ENCODE measurements at regions not wholly inside any gene's neighbourhood (a gene's known extent, or its start where the extent isn't known, plus 50 kb on each side); places are given as distances from the start of the nearest gene placed in this dataset.

DNA sequence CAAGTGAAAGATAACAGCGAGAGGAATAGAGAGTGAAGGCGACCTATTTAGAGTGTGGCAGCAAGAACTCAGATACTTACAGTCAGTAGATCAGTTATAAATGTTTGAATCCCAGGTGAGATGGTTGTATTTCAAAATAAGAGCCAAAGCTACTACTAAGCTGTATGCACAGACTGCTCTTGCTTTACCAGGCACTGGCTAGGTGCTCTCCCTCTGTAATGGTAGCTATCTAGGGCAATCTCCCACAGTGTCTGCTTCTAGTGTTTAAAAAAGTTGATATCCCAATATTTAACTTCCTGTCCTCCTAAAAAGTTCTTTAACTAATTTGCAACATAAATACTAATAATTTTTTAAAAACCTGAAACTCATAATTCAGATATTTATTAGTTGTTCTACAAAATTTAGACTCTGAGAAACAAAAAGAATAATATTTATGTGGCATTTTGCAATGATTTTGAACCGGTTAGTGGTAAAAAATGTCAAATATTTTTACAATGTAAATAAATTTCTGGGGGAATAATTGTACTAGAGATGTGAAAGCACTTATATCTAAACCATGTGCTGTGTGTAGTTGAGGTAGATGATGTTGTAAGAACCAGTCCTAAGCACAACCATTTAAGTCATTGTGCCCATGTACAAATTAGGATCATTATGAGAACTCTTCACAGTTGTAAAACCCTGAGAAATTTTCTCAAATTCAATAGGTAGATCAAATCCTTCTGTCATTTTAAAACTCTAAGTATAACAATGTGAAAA lies 349.3 kb upstream of the SEMA3D start:
- no peaks in the 10 kb centered on the region for H3K36me3 ChIP-seq
- TF ChIP-seq, protein P1, sequence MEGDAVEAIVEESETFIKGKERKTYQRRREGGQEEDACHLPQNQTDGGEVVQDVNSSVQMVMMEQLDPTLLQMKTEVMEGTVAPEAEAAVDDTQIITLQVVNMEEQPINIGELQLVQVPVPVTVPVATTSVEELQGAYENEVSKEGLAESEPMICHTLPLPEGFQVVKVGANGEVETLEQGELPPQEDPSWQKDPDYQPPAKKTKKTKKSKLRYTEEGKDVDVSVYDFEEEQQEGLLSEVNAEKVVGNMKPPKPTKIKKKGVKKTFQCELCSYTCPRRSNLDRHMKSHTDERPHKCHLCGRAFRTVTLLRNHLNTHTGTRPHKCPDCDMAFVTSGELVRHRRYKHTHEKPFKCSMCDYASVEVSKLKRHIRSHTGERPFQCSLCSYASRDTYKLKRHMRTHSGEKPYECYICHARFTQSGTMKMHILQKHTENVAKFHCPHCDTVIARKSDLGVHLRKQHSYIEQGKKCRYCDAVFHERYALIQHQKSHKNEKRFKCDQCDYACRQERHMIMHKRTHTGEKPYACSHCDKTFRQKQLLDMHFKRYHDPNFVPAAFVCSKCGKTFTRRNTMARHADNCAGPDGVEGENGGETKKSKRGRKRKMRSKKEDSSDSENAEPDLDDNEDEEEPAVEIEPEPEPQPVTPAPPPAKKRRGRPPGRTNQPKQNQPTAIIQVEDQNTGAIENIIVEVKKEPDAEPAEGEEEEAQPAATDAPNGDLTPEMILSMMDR (IDR thresholded peaks at IDR 0.05) = no peak
- H3K27ac ChIP-seq = no peak overlapping the region
- H3K4me3 ChIP-seq = no peak overlapping the region
- no peak for DNase-seq (ENCODE audit: low spot score in 2 of 2)
- no peaks in the 10 kb centered on the region for H3K9me3 ChIP-seq
- no peaks in the 10 kb centered on the region for H3K4me1 ChIP-seq
- H3K27me3 ChIP-seq = no peaks in the 10 kb centered on the region
- intact Hi-C loops (cut with DNase I) = no loop called here

DNA sequence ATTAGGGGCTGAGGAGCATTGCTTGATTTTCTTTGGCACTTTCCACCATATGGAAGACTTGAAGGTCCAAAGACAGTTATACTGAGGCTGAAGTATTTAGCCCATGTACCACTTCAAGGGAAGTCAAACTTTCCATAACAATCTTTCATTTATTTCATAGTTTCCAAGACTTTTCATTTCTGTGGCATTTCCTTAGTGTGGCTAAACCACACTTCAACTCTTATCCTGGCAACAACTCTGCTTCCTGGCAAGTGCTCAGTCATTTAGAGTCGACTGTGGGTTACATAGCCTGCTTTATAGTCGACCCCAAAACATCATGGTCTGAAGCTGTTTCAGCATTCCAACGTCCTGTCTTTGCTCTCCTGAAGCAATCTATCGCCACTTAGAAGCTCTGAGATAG lies 343.0 kb upstream of the SEMA3D start:
- DNase-seq (ENCODE audit: low spot score in 2 of 2) = no peak
- Histone ChIP-seq H3K27me3 (no peaks in the 10 kb centered on the region), H3K4me3 (no peak overlapping the region), H3K9me3 (no peaks in the 10 kb centered on the region), H3K4me1 (peaks cover 0 to 6% of the 10 kb centered on the region in 2 donors), H3K36me3 (no peaks in the 10 kb centered on the region), H3K27ac (no peak overlapping the region)
- intact Hi-C loops (cut with DNase I) = no loop called here
- TF ChIP-seq, protein P1 (IDR thresholded peaks at IDR 0.05) = no peak

DNA sequence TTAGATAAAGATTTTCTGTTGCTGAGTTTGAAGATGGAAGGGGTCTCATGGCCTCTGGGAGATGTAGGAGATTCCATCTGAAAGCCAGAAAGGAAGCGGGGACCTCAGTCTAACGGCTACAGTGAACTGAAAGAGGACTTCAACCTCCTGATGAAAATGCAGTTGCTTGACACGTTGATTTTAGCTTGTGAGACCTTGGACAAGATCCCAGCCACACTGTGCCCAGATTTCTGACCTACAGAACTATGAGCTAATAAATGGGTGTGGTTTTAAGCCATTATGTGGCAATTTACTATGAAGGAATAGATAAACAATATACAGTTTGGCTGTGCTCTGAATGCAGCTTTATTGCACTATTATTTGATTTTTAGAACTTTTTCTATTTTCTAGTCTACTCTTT lies 342.3 kb upstream of the SEMA3D start:
- DNase-seq (ENCODE audit: low spot score in 2 of 2) = no peak
- intact Hi-C loops (cut with DNase I) = no loop called here
- TF ChIP-seq, protein P1 (IDR thresholded peaks at IDR 0.05) = no peak

DNA sequence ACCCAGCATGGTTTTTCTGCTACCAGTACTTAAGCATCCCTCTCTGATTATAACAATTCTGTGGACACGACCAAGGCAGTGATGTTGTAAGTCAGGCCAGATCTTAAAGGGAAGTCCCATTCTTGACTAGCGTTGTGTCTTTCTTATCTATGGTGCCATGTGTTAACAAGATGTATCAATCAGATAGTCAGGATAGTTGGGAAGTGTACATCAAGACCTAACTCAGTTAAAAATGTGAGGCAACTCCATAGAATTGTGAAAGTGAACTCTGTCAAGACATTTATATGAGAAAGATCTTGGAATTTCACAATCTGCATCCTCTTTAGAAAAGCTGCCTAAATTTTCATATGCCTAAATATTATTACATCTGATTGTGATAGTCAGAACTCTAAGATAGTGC lies 341.7 kb upstream of the SEMA3D start:
- intact Hi-C loops (cut with DNase I) = no loop called here
- TF ChIP-seq, protein P1 (IDR thresholded peaks at IDR 0.05) = no peak
- no peaks in the 10 kb centered on the region for H3K27me3 ChIP-seq
- no peaks in the 10 kb centered on the region for H3K9me3 ChIP-seq
- no peak for DNase-seq (ENCODE audit: low spot score in 2 of 2)
- H3K27ac ChIP-seq = no peak overlapping the region
- H3K4me1 ChIP-seq = peaks cover 0 to 6% of the 10 kb centered on the region in 2 donors
- no peak overlapping the region for H3K4me3 ChIP-seq
- H3K36me3 ChIP-seq = no peaks in the 10 kb centered on the region

More for the DNA sequence above, 342.3 kb upstream of the SEMA3D start:
- Histone ChIP-seq H3K27ac (no peak overlapping the region), H3K4me1 (peaks cover 0 to 6% of the 10 kb centered on the region in 2 donors), H3K36me3 (no peaks in the 10 kb centered on the region), H3K4me3 (no peak overlapping the region), H3K27me3 (no peaks in the 10 kb centered on the region), H3K9me3 (no peaks in the 10 kb centered on the region)

DNA sequence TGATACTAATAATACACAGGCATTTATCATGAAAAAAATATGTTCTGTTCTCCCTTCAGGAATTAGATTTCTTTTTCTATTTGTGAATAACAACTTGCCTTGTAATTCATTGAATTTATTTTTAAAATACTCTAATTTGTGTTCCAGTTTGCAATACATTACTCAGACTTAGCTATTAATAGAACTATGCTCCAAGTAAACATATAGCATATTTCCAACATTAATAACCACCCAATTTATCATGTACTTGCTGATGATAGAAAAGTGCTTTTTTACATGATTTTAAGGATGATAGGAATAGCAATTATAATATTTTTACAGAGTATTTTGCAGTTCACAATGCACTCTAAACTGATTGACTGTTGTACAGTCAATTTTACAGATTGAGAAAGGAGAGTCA lies 338.8 kb upstream of the SEMA3D start:
- DNase-seq (ENCODE audit: low spot score in 2 of 2) = no peak
- no peak overlapping the region for H3K4me3 ChIP-seq
- peaks cover 0 to 6% of the 10 kb centered on the region in 2 donors for H3K4me1 ChIP-seq
- H3K36me3 ChIP-seq = no peaks in the 10 kb centered on the region
- intact Hi-C loops (cut with DNase I) = no loop called here
- H3K9me3 ChIP-seq = no peaks in the 10 kb centered on the region
- TF ChIP-seq, protein P1 (IDR thresholded peaks at IDR 0.05) = no peak
- no peak overlapping the region for H3K27ac ChIP-seq
- H3K27me3 ChIP-seq = no peaks in the 10 kb centered on the region

Data from ascending aorta (tissue), 2 donors.